Esophagus squamous epithelium (tissue), 4 donors: ENCODE measurements at regions not wholly inside any gene's neighbourhood (a gene's known extent, or its start where the extent isn't known, plus 50 kb on each side); places are given as distances from the start of the nearest gene placed in this dataset.

Experiments
- CTCF ChIP-seq, 6 experiments: fragments of 450-650 bp in 4 of 6; fragments of 200-600 bp in 2 of 6; sonication (generic) in 2 of 6; IDR thresholded peaks; one replicate each; pipeline ENCODE4 v1.5.1; 2016 to 2019; ENCODE audit warnings: antibody characterized with exemption in 6 of 6, mild to moderate bottlenecking in 4 of 6, moderate library complexity in 4 of 6
- POLR2A ChIP-seq, 4 donors: fragments of 450-650 bp; IDR thresholded peaks; one replicate each; pipeline ENCODE4 v1.6.1; 2017; ENCODE audit warnings: antibody characterized with exemption in 4 of 4, mild to moderate bottlenecking in 4 of 4, moderate library complexity in 3 of 4

GRCh38 chr4:142913461-142914030 lies 67.4 kb upstream of the INPP4B start:
- no peak for TF ChIP-seq CTCF (IDR thresholded peaks at IDR 0.05)
- TF ChIP-seq POLR2A (IDR thresholded peaks at IDR 0.05): no peak
